NCI-H2107 treated with DMSO at 0.1 percent for 48 hours (cell line): ENCODE measurements at regions not wholly inside any gene's neighbourhood (a gene's known extent, or its start where the extent isn't known, plus 50 kb on each side); places are given as distances from the start of the nearest gene placed in this dataset.
"Not testable (repeated sequence)": the region's sequence is repeated elsewhere in the genome, so short reads cannot be mapped to it uniquely, and the experiment has no call there.

ENCODE experiments used
- DNase-seq: peaks from one replicate; lab custom pipeline; 2025; ENCODE audit not compliant: unreplicated experiment; lab: John Stamatoyannopoulos, UW

DNA sequence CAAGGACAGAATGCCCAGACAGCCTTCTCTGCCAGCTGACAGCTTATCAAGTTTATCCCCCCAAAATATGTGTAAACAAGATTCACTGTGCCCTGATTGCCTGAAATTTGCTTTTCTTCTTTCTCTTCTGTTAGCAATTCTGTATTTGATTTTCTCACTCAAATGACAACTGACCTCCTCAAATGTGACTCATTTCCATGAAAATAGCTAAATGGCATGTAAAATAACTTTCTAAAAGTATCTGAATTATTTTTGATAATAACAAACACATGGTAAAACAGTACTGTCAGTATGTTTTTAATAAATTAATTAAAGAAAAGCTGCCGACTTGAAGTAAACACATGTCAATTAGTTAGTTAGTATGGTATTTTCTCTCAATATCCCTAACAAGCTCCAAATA is 202.3 kb upstream of the STAC start:
- DNase-seq, result no peak

DNA sequence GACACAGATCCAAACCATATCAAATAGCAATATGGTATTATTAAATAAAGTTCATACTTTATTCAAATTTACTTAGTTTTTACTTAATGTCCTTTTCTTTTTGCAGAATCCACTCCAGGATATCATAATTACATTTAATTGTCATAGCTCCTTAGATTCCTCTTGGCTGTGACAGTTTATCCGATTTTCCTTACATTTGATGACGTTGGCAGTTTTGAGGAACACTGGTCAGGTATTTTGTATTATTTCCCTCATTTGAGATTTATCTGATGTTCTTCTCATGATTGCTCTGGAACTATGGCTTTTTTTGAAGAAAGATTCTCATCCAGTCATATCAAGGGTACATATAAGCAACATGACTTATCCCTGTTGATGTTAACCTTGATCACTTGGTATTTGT is 198.3 kb upstream of the STAC start:
- DNase-seq, result no peak

DNA sequence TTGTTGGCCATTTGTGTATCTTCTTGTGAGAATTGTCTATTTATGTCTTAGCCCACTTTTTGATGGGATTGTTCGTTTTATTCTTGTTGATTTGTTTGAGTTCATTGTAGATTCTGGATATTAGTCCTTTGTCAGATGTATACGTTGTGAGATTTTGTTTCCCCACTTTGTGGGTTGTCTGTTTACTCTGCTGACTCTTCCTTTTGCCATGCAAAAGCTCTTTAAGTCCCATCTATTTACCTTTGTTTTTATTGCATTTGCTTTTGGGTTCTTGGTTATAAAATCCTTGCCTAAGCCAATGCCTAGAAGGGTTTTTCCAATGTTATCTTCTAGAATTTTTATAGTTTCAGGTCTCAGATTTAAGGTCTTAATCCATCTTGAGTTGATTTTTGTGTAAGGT is 193.1 kb upstream of the STAC start:
- DNase-seq, result not testable (repeated sequence)

DNA sequence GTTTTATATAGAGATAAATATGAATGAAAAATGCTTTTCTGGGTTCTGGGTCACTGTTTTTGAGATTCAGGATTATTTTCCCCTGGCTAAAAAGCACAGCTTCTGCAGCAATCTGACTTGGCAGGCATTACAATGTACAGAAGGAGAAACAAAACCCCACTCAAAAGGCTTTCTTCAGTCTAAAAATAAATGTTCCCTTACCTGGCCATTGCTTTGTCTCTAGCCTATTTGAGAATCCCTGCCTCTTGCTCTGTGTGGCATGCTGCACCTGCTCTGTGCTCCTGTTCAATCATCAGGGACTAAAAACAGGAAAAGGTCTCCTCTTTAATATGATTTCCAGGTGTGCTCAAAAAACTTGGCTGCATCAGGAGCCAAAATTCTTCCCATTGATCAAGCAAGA is 187.4 kb upstream of the STAC start:
- DNase-seq, result no peak

DNA sequence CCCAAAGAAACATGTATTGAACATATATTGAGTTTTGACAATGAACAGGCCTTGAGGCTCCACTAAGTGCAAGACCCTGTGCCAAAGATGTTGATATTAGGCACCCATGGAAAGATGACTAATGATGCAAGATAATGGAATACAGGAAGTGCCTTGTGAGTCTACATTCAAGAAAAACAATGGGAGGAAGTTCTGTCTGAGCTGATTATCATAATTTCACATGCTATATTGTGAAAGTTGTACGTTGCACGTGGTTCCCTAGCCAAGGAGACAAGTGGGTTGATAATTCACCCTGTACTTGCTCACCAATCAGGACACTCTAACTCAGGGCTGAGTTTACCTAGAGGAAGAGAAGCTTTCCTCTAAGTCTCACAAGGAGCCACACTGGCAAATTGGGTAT is 186.9 kb upstream of the STAC start:
- no peak for DNase-seq

DNA sequence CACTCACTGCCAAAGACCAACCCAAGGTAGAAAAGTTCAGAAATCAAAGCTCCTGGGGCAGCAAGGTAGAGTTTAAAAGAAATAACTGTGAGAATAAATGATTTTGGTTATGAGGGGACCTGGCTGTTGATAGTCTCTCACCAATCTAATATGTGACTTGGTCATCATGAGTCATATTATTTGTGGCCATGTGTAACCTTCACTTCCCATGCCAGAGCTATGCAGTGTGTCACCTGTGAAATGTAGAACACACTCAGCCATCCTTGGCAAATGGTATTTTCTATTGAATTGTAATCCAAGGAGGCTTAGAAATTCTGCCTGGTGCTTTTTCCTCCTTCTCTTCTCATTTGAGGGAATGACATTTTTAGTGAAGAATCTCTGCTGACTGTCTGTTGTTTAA is 184.2 kb upstream of the STAC start:
- no peak for DNase-seq

DNA sequence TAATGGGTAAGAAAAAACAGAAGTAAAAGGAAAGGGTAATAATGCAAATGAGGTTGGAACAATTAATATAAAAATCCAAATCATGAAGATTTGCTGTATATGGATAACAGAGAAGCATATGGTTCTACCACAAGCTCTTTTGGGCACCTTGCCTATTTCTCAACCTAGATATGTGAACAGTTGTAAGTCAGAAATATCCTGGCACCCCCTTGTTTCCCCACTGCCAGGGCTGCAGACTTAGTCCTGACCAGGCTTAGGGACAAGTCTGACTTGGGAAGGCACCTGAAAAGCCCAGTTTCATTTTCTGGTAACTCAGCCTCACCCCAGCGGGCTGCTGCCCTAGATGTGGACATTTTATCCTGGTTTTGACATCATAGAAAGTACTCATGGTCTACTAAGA is 183.2 kb upstream of the STAC start:
- DNase-seq, result no peak

DNA sequence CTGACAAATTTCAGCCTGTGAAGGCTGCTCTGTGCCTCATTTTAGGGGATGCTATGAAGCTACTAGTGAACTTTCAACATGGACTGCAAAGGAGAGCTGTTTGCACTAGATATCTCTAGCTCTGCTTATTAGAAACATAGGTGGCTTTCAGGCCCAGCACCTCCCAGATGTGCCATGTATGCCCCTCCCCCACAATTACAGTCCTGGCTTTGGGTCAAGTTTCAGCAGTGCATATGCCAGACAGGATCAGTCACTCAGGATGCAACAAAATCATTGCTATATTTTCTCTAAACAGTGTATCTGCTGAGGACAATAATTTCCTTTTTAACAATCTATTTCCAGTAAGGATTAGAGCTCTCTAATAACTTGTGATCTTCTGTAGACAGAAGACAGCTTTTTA is 178.8 kb upstream of the STAC start:
- DNase-seq, result no peak

DNA sequence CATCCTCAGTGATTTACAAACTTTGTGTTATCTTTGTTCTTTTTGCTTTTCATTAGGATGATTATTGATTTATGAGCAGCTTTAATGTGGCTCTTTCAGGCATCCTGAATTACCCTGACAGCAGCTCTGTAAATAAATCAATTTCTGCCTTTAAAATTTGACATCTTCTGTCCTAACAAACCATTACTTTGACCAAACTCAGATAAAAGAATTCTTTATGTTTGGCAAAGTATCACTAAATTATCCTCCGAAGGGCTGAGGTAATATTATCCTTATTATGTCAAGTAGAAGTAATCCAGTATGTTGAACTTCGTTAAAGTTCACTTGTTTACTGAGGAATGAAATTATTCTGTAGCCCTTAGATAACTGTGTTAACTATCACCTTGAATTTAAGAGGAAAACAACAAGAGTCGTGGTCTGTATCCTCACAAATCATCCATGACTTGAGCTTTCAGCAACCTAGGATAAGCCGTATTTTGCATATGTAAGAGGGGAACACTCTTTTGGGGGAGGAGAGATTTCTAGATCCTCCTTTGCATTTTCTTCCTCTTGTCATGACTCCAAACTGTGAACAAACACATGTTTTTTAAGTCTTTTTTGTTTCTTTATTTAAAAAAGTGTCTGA is 173.2 kb upstream of the STAC start:
- no peak for DNase-seq

DNA sequence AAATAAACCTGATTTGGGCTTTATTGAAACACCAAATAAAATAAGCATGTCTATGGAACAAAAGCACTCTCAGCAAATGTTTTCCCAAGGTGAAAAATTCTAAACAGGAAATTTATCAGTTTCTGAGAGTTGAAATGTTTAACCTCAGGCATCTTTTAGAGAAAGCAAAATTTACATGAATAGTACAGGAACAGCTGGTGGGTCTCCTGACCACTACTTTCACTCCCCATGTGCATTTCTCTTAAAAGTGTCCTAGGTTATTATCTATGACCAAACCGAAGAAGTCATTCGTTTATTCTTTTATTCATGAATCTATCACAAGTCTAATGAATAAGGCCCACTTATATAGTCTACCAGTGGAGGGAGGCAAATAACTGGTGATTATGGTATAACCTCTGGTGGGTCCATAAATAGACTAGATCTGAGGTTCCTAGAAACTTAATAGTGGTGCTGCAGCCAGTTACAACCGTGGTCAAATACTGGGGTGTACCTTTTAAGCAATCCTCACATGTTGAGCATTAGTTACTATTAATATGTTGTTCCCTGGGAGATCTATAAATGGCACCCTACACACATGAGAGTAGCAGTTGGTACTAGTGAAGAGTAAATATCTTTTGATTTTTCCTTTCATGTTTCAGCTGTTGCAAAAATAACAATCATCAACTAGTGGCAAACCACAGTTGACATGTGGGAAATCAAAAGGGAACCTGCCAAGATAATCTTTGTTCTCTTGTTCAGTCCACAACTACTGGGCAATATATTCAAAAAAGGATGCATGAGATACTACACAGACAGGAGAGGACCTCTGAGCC is 169.3 kb upstream of the STAC start:
- no peak for DNase-seq

DNA sequence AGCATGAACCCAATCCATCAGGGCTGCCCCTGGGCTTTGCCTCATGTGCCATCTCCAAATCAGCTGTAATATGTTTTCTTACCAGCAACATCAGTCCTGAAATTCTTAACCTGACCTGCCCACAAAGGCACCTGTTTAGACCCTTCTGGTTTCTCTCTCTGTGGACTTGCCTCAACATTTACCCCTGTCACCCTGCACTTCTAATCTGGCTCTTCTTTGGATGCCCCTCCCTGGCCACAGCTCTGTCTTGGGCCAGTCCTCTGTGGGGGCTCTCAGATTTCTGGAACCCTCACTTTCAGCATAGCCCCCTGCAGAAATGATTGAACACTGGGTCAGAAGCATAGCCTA is 168.7 kb upstream of the STAC start:
- no peak for DNase-seq

DNA sequence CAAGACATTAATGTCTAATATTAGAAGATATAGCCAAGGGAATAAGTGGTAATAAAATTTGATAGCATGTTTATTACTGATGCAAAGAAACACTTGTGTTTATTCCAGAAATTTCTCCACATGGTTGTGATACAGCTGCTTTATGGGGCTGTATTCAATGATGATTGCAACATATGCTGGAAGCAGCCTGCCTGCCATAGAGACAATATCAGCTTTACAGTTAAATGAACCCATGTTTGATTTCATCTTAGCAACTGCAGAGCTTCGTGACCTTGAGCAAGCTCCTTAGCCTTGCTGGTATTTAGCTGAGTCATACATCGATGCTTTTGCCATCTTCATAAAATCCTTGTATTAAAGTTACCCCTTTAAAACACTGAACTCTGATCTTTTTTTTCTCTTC is 168.1 kb upstream of the STAC start:
- DNase-seq, result no peak

DNA sequence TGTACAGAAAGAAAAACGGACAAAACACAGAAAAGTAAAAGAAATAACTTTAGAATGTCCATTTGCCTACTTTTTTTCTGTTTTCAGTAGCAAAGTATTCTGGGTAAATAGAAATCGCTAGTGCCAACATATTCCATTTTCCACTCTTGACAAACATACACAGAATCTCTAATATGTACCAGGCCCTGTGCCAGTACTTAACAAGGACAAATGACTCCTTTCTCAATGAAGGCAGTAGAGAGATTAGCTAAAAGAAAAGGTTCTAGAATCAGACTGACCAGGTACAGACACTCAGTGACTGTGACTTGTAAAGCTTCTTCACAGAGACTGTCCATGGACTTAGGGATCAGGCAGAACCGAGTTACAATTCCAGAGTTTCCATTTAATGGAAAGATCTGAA is 165.8 kb upstream of the STAC start:
- no peak for DNase-seq

DNA sequence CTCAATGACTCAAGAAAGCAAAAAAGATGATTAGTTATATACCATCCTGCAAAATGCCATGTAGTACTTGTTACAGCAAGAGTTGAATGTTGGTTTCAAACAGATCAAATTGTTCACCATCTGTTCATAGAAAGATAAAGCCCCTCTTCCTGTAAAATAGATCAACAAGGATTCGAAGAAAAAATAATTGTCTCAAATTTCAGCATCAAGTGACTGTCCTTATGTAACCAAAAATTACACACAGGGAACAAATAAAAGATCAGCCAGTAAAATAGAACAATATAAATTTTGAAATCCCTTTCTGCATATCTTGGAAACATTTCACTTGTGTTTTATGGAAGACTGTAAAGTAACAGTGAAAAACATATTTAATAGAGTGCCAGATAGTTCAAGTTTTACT is 165.1 kb upstream of the STAC start:
- no peak for DNase-seq

DNA sequence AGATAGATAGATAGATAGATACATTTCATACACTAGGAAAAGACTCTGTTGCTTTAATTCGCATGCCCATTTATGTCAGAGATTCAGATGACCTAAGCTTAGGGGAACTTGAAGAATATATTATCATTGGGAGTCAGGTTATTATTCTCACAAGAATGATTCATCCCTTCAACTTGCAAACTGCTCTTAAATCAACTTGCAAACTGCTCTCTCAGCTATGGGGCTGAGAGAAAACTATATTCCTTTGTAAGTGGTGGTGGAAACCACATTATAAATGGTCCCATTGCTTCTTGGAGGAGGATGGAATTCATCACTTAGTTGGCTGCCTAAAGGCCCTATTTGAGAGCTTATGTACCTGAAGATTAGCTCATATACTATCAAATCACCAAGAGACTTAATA is 160.9 kb upstream of the STAC start:
- DNase-seq, result no peak

DNA sequence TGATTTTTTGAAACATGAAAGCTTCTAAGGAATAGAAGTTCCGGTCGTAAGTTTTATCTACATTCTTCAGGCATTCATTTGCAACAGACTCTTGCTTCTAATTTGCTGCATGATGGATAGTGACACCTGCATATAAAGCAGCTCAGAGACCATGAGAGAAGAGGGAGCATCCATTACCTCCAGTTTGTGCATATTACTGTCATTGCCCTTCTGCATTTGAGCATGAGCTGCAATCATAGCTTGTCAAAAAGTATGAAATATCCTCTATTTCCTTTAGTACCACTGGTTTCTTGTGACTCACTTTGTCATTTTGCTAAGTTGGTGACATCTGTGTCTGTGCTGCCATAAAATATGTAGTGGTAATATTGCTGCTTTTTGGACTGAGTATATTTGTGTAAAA is 160.1 kb upstream of the STAC start:
- no peak for DNase-seq

DNA sequence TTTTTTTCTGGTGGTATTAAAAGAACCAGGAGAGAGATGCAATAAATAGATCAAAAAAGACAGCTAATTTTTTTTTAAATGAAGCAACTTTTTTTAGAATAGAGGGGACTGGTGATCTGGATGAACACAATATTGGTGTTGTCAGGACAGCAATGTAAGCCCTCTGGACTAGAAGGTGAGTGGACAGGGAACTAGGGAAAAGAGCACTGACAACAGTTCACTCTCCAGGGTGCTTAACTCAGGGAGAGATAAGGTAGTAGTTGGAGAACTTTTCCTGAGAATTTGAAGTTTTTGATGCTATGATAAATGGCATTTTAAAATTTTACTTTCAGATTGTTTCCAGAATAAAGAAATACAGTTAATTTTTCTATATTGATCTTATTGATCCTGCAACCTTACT is 158.3 kb upstream of the STAC start:
- DNase-seq, result no peak

DNA sequence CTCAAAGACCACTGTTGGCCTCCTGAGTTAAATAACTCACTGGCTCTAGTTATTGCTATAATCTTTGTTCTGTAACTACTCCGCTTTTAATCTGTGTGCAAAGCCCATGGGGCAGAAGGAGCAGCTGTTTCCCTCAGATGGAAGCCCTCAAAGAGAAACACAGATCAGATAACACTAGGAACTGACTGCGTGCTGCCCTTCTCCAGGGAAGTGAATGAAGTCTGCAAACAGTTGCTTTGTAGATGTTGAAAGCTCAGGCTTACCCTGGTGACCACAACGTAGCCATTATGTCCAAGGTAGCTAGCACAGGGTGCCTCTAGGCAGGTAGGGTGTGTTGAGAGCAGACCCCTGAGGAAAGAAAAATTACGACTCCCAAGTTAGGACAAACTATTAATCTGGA is 152.3 kb upstream of the STAC start:
- DNase-seq, result peak; percentile 77

DNA sequence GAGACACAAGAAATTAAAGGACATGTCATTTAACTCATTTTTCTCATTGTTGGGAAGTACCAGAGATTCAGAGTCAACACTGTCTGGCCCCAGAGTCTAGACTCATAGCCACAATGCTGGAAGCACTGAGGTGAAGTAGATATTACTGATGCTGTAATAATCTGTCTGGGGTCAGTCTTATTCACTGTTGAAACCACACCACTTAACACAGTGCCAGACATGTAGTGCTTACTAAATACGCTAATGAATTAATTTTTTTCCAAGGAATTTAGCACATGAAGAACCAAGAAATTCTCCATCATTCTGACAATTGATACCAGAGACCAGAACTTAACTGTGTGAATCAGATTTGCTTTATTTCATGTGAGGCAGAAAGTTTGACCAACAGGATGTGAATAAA is 150.8 kb upstream of the STAC start:
- no peak for DNase-seq

DNA sequence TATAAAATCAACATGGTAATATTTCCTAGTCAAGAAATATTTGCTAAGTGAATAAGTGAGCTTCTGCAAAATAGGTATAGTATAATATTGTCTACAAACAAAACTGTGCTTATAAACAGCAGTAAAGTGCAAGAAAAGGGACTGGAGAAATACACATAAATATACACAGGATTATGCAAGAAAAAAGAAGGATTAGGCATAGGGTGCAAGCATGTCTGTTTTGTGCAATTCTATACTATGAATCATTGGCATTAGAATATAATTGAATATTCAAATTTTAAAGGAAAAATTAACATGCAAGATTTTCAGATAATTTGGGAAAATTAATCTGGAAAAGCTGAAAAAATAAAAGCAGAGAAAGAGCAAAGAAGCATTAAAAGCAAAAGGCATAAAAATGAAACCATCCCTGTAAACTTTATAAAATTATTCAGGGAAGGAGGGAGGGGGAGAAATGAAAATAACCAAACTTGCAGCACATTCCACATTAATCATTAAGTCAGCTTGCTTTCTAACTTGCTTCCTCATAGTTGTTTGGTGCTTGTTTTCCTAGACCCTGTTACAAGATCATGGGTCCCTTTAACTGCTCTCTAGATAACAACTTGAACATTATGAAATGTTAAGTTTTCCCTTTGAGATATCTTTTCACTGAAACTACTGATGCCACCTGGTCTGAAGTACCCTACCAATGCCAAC is 147.4 kb upstream of the STAC start:
- DNase-seq, result no peak

DNA sequence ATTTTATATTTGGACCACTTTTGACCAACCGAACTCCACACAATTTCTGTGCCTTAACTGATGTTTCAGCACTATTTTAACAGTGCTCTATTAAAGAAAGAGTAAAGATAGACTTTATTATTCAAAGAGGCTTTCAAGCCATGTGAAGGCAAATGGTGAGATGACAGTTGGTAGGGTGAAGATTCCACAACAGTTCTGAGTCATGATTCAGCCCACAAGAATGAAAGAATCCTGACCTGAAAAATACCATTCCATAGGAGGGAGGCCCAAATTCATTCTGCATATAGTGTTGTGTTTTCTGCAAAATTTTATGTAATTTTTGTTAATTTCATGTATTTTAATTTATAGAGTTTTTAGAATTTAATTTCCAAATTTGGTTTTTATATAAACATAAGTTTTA is 135.6 kb upstream of the STAC start:
- DNase-seq, result no peak

DNA sequence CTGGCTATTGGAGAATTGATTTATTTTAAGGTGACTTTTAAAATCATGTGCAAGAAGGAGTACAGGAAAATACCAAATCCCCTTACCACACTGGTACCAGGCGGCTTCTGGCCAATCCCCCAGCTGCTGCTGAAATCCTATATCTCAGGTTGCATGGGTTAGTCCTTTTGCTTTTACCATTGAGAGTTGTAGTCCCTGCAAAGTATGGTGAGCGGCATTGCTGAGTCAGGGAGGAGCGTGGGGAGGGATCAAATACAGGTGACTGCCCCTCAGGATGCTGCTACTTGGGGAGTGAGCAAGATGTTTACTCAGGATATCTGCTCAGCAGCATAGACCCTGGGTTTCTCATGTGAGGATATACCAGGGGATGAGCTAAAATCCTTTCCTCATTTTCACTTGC is 131.9 kb upstream of the STAC start:
- DNase-seq, result no peak

DNA sequence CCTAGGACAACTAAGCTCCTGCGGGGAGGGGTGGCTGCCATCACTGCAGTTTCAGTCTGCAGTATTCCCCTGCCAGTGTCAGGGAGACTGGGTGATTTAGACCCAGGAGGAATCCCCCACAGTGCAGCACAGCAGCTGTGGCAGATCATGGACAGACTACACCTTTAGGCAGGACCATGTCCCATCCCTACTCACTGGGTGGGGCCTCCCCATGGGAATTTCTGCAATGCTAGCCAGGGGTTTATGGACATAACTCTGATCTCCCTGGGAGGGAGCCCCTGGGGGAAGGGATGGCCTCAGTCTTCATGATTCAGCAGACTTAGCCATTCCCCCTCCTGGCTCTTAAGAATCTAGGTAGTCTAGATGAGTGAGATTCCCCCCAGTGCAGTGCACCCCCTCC is 130.1 kb upstream of the STAC start:
- DNase-seq, result no peak
